IMR-90 (cell line): ENCODE measurements at regions not wholly inside any gene's neighbourhood (a gene's known extent, or its start where the extent isn't known, plus 50 kb on each side); places are given as distances from the start of the nearest gene placed in this dataset.

Source experiments
- ATAC-seq: fragments of 200-7000 bp; cut with Tn5 transposase; 2 replicates; pipeline ENCODE4 v1.9.1; 2020; ENCODE audit warnings: low read depth, mild to moderate bottlenecking, moderate library complexity
- BruUV-seq: library from RNA; stranded (reverse); fragments of 400-500 nt; replicated peaks from 2 replicates; lab custom pipeline; 2021; lab: Mats Ljungman, UMichigan
- CTCF ChIA-PET: fragments of 300-600 bp; formaldehyde crosslinking; extraction: SDS; loops from one replicate; lab custom pipeline; 2021; ENCODE audit warnings: antibody characterized with exemption; lab: Yijun Ruan, JAX
- POLR2A ChIA-PET: fragments of 300-600 bp; sonication (Branson Sonifier 250); formaldehyde crosslinking; loops from one replicate; lab custom pipeline; 2022; ENCODE audit warnings: antibody characterized with exemption; ENCODE audit not compliant: unreplicated experiment; lab: Charles Lee
- DNase-seq: peaks from one replicate; pipeline ENCODE4 v3.0.0; 2013
- H2AFZ ChIP-seq: replicated peaks from 2 replicates; pipeline ENCODE3; 2013; ENCODE audit warnings: low read length, mild to moderate bottlenecking; ENCODE audit not compliant: poor library complexity
- H2AK5ac ChIP-seq: 2 replicates; pipeline ENCODE4 v1.6.1; 2013; ENCODE audit warnings: low read depth, low read length, inconsistent platforms
- H2AK9ac ChIP-seq: replicated peaks from 2 replicates; pipeline ENCODE3; 2013; ENCODE audit warnings: mild to moderate bottlenecking, low read depth, low read length, moderate library complexity; ENCODE audit not compliant: poor library complexity
- H2BK120ac ChIP-seq: 2 replicates; pipeline ENCODE4 v1.6.1; 2013; ENCODE audit warnings: low read depth, low read length, inconsistent platforms
- H2BK15ac ChIP-seq: 3 replicates; pipeline ENCODE4 v1.6.1; 2013; ENCODE audit warnings: low read depth, low read length, inconsistent platforms
- H2BK20ac ChIP-seq: 2 replicates; pipeline ENCODE4 v1.6.1; 2013; ENCODE audit warnings: low read depth, mild to moderate bottlenecking, inconsistent platforms, low read length, moderate library complexity
- H2BK5ac ChIP-seq: 2 replicates; pipeline ENCODE4 v1.6.1; 2013; ENCODE audit warnings: mild to moderate bottlenecking, low read depth, low read length, inconsistent platforms; ENCODE audit not compliant: poor library complexity, severe bottlenecking
- H3K14ac ChIP-seq: replicated peaks from 2 replicates; pipeline ENCODE4 v1.6.1; 2013; ENCODE audit warnings: low read depth, low read length, inconsistent platforms
- H3K18ac ChIP-seq: 2 replicates; pipeline ENCODE4 v1.6.1; 2013; ENCODE audit warnings: low read depth, low read length, control low read depth
- H3K23ac ChIP-seq: 2 replicates; pipeline ENCODE4 v1.6.1; 2013; ENCODE audit warnings: low read depth, low read length, inconsistent platforms
- H3K27ac ChIP-seq: 2 replicates; pipeline ENCODE4 v1.5.1; 2013; ENCODE audit warnings: mild to moderate bottlenecking, control low read depth, low read length; ENCODE audit not compliant: insufficient read depth
- H3K27me3 ChIP-seq: 2 replicates; pipeline ENCODE4 v1.6.1; 2013; ENCODE audit warnings: low read length; ENCODE audit not compliant: control insufficient read depth, insufficient read depth
- H3K36me3 ChIP-seq: 2 replicates; pipeline ENCODE4 v1.6.1; 2013; ENCODE audit warnings: low read length, mixed read lengths; ENCODE audit not compliant: control insufficient read depth, insufficient read depth
- H3K4ac ChIP-seq: 2 replicates; pipeline ENCODE4 v1.6.1; 2013; ENCODE audit warnings: low read depth, low read length, inconsistent platforms
- H3K4me1 ChIP-seq: 2 replicates; pipeline ENCODE4 v1.6.1; 2013; ENCODE audit warnings: low read length, mixed read lengths; ENCODE audit not compliant: control insufficient read depth, insufficient read depth
- H3K4me2 ChIP-seq: 2 replicates; pipeline ENCODE4 v1.6.1; 2013; ENCODE audit warnings: low read depth, mild to moderate bottlenecking, control low read depth, low read length, moderate library complexity
- H3K4me3 ChIP-seq: 2 replicates; pipeline ENCODE4 v1.5.1; 2013; ENCODE audit warnings: low read depth, mild to moderate bottlenecking, control low read depth, low read length, moderate library complexity; ENCODE audit not compliant: insufficient read depth
- H3K56ac ChIP-seq: 2 replicates; pipeline ENCODE4 v1.6.1; 2013; ENCODE audit warnings: low read length, inconsistent platforms; ENCODE audit not compliant: insufficient read depth; ENCODE audit errors: extremely low read depth
- H3K79me1 ChIP-seq, 2 experiments: 2 replicates each; pipeline ENCODE4 v1.6.1; 2013; ENCODE audit warnings: low read length in 2 of 2, inconsistent platforms in 1 of 2, low read depth in 1 of 2
- H3K9ac ChIP-seq: 2 replicates; pipeline ENCODE4 v1.6.1; 2013; ENCODE audit warnings: low read depth, low read length, control low read depth
- H3K9me1 ChIP-seq: 2 replicates; pipeline ENCODE4 v1.6.1; 2013; ENCODE audit warnings: low read length, inconsistent platforms; ENCODE audit not compliant: insufficient read depth
- H3K9me3 ChIP-seq: 2 replicates; pipeline ENCODE4 v1.6.1; 2013; ENCODE audit warnings: low read length; ENCODE audit not compliant: control insufficient read depth, insufficient read depth
- H4K20me1 ChIP-seq: 2 replicates; pipeline ENCODE4 v1.6.1; 2013; ENCODE audit warnings: low read length, inconsistent platforms; ENCODE audit not compliant: insufficient read depth
- H4K5ac ChIP-seq: 2 replicates; pipeline ENCODE4 v1.6.1; 2013; ENCODE audit warnings: mild to moderate bottlenecking, low read depth, low read length, control low read depth
- H4K8ac ChIP-seq, 2 experiments: 2 replicates each; pipeline ENCODE4 v1.6.1; 2013; ENCODE audit warnings: low read depth in 2 of 2, low read length in 2 of 2, control low read depth in 1 of 2, inconsistent platforms in 1 of 2
- H4K91ac ChIP-seq: 2 replicates; pipeline ENCODE4 v1.6.1; 2013; ENCODE audit warnings: low read depth, low read length, inconsistent platforms; ENCODE audit not compliant: insufficient read depth
- CEBPB ChIP-seq: IDR thresholded peaks from 2 replicates; pipeline ENCODE4 v1.6.1; 2012; ENCODE audit warnings: low read depth, low read length, improper control_type of control experiment
- FOS ChIP-seq: fragments of 150-350 bp; IDR thresholded peaks from 2 replicates; pipeline ENCODE4 v1.6.1; 2016; ENCODE audit warnings: low read depth, low read length
- MAFK ChIP-seq: IDR thresholded peaks from 2 replicates; pipeline ENCODE4 v1.6.1; 2012; ENCODE audit warnings: low read depth, low read length, improper control_type of control experiment
- MAZ ChIP-seq: IDR thresholded peaks from 2 replicates; pipeline ENCODE4 v1.6.1; 2012; ENCODE audit warnings: low read depth, mild to moderate bottlenecking, low read length, improper control_type of control experiment, moderate library complexity, borderline replicate concordance
- POLR2A ChIP-seq: IDR thresholded peaks from 2 replicates; pipeline ENCODE4 v1.6.1; 2012; ENCODE audit warnings: mild to moderate bottlenecking, low read depth, low read length
- RAD21 ChIP-seq: IDR thresholded peaks from 2 replicates; pipeline ENCODE4 v1.6.1; 2012; ENCODE audit warnings: low read length, improper control_type of control experiment
- RFX5 ChIP-seq: IDR thresholded peaks from 2 replicates; pipeline ENCODE4 v1.8.0; 2012; ENCODE audit warnings: low read depth, mild to moderate bottlenecking, low read length, moderate library complexity
- WGBS, 2 experiments: methylation state at CpG; one replicate each; pipeline versions ENCODE4 v1.1.5 to v1.1.7; 2013; ENCODE audit warnings: missing lambda C conversion rate in 2 of 2; ENCODE audit not compliant: insufficient read length in 1 of 2; ENCODE audit errors: extremely low coverage in 2 of 2; 5-methylcytosine and 5-hydroxymethylcytosine counted together
- dilution Hi-C: fragments of 300-500 bp; cut with HindIII; formaldehyde crosslinking; loops from one replicate; pipeline ENCODE4 v1.14.3; 2018; ENCODE audit warnings: low sequenced_read_pairs; ENCODE audit not compliant: unreplicated experiment
- in situ Hi-C: fragments of 300-500 bp; cut with MboI; formaldehyde crosslinking; loops from 3 replicates; pipeline ENCODE4 v1.14.3; 2019; ENCODE audit warnings: low sequenced_read_pairs, inconsistent platforms, mixed read lengths
- intact Hi-C: fragments of 100-400 bp; cut with micrococcal nuclease; formaldehyde crosslinking; loops from 2 replicates; pipeline ENCODE4 v1.10.0; 2022
- TF ChIP-seq, protein P1 (sequence below): fragments of 150-350 bp; IDR thresholded peaks from 2 replicates; pipeline ENCODE4 v1.6.1; 2016; ENCODE audit warnings: low read depth, mild to moderate bottlenecking, low read length, moderate library complexity, borderline replicate concordance

- no peak overlapping the region for H3K9ac ChIP-seq
Measured at GRCh38 chr16:77066896-77067496, 124.0 kb upstream of the MON1B start.

More at GRCh38 chr16:77066896-77067496, 124.0 kb upstream of the MON1B start:
- Histone ChIP-seq H4K5ac (no peak overlapping the region), H2BK120ac (no peak overlapping the region), H3K9me3 (peaks cover 7% of the 10 kb centered on the region), H3K56ac (no peak overlapping the region), H2AK5ac (no peak overlapping the region), H2AK9ac (no peak overlapping the region), H3K23ac (no peak overlapping the region), H4K91ac (no peak overlapping the region), H3K27ac (no peak overlapping the region), H3K4me2 (no peak overlapping the region), H3K4me3 (no peak overlapping the region), H4K20me1 (no peaks in the 10 kb centered on the region), H2BK5ac (no peak overlapping the region), H3K27me3 (no peaks in the 10 kb centered on the region), H3K4me1 (no peaks in the 10 kb centered on the region), H3K9me1 (no peaks in the 10 kb centered on the region), H2BK20ac (no peak overlapping the region), H2AFZ (no peak overlapping the region), H3K14ac (no peak overlapping the region), H3K36me3 (no peaks in the 10 kb centered on the region), H3K79me1 (no peaks in the 10 kb centered on the region), H2BK15ac (no peak overlapping the region), H3K18ac (no peak overlapping the region), H3K4ac (no peak overlapping the region), H4K8ac (no peak overlapping the region)
- CTCF ChIA-PET: no interaction called here
- intact Hi-C loops (no loop called here), in situ Hi-C loops (no loop called here), dilution Hi-C loops (no loop called here)
- 0% methylated on average over 1 of the region's 9 CpGs; no CpG with 5 or more reads in 1 of the 2 experiments for WGBS, 2 experiments
- POLR2A ChIA-PET: no interaction called here
- DNase-seq: no peak
- ATAC-seq: no peak
- BruUV-seq: no TSS peak
- TF ChIP-seq FOS (no peak), CEBPB (no peak), MAFK (no peak), POLR2A (no peak), RAD21 (no peak), RFX5 (no peak), MAZ (no peak)
- TF ChIP-seq, protein P1, sequence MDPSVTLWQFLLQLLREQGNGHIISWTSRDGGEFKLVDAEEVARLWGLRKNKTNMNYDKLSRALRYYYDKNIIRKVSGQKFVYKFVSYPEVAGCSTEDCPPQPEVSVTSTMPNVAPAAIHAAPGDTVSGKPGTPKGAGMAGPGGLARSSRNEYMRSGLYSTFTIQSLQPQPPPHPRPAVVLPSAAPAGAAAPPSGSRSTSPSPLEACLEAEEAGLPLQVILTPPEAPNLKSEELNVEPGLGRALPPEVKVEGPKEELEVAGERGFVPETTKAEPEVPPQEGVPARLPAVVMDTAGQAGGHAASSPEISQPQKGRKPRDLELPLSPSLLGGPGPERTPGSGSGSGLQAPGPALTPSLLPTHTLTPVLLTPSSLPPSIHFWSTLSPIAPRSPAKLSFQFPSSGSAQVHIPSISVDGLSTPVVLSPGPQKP: no peak
